ENCODE measurements at regions not wholly inside any gene's neighbourhood (a gene's known extent, or its start where the extent isn't known, plus 50 kb on each side); places are given as distances from the start of the nearest gene placed in this dataset.

GRCh38 chr1:38258085-38258627, 211.6 kb upstream of the POU3F1 start:
- Histone ChIP-seq H3K27ac (no peak overlapping the region), H3K9me3 (ENCODE audit: low read depth) (no peaks in the 10 kb centered on the region), H3K27me3 (no peaks in the 10 kb centered on the region), H3K4me1 (ENCODE audit: low read depth) (no peaks in the 10 kb centered on the region), H3K36me3 (no peaks in the 10 kb centered on the region), H3K4me3 (no peak overlapping the region)
- no peak for TF ChIP-seq CTCF (IDR thresholded peaks at IDR 0.05; ENCODE audit: low read depth, low read length)
- DNase-seq (ENCODE audit: low read depth in 1 of 2, low spot score in 1 of 2): no peak

GRCh38 chr1:38257374-38257773, 210.8 kb upstream of the POU3F1 start:
- TF ChIP-seq CTCF (IDR thresholded peaks at IDR 0.05; ENCODE audit: low read depth, low read length): no peak
- Histone ChIP-seq H3K36me3 (no peaks in the 10 kb centered on the region), H3K4me1 (ENCODE audit: low read depth) (no peaks in the 10 kb centered on the region), H3K27ac (no peak overlapping the region), H3K9me3 (ENCODE audit: low read depth) (no peaks in the 10 kb centered on the region), H3K27me3 (no peaks in the 10 kb centered on the region), H3K4me3 (no peak overlapping the region)
- DNase-seq (ENCODE audit: low read depth in 1 of 2, low spot score in 1 of 2): no peak

GRCh38 chr1:38256072-38256471, 209.5 kb upstream of the POU3F1 start:
- Histone ChIP-seq H3K36me3 (no peaks in the 10 kb centered on the region), H3K27me3 (no peaks in the 10 kb centered on the region), H3K27ac (no peak overlapping the region), H3K9me3 (ENCODE audit: low read depth) (no peaks in the 10 kb centered on the region), H3K4me3 (no peak overlapping the region), H3K4me1 (ENCODE audit: low read depth) (no peaks in the 10 kb centered on the region)
- TF ChIP-seq CTCF (IDR thresholded peaks at IDR 0.05; ENCODE audit: low read depth, low read length): no peak
- DNase-seq (ENCODE audit: low read depth in 1 of 2, low spot score in 1 of 2): no peak

- no peak for TF ChIP-seq CTCF (IDR thresholded peaks at IDR 0.05; ENCODE audit: low read depth, low read length)
- H3K27me3 ChIP-seq: no peaks in the 10 kb centered on the region
- no peak overlapping the region for H3K4me3 ChIP-seq
- no peak for DNase-seq (ENCODE audit: low read depth in 1 of 2, low spot score in 1 of 2)
- no peaks in the 10 kb centered on the region for H3K36me3 ChIP-seq
- H3K27ac ChIP-seq: no peak overlapping the region
- H3K9me3 ChIP-seq (ENCODE audit: low read depth): no peaks in the 10 kb centered on the region
- H3K4me1 ChIP-seq (ENCODE audit: low read depth): no peaks in the 10 kb centered on the region
These were observed 206.7 kb upstream of the POU3F1 start for GRCh38 chr1:38253314-38253713.

- Histone ChIP-seq H3K36me3 (no peaks in the 10 kb centered on the region), H3K9me3 (ENCODE audit: low read depth) (no peaks in the 10 kb centered on the region), H3K4me3 (no peak overlapping the region)
These were observed 203.8 kb upstream of the POU3F1 start for GRCh38 chr1:38250356-38250755.

More at GRCh38 chr1:38250356-38250755, 203.8 kb upstream of the POU3F1 start:
- no peaks in the 10 kb centered on the region for H3K27me3 ChIP-seq
- H3K4me1 ChIP-seq (ENCODE audit: low read depth): peaks cover 6% of the 10 kb centered on the region
- H3K27ac ChIP-seq: no peak overlapping the region
- TF ChIP-seq CTCF (IDR thresholded peaks at IDR 0.05; ENCODE audit: low read depth, low read length): no peak
- DNase-seq (ENCODE audit: low read depth in 1 of 2, low spot score in 1 of 2): no peak

Measured in cardiac muscle cell (in vitro differentiated cells and primary cell).